GM23338 (cell line): ENCODE measurements at regions not wholly inside any gene's neighbourhood (a gene's known extent, or its start where the extent isn't known, plus 50 kb on each side); places are given as distances from the start of the nearest gene placed in this dataset.

Source experiments
- ATAC-seq: fragments of 200-7000 bp; cut with Tn5 transposase; 3 replicates; pipeline ENCODE4 v1.9.1; 2020
- DNase-seq: peaks from one replicate; pipeline ENCODE4 v3.0.0-alpha.2; 2015; ENCODE audit warnings: low spot score
- H2AFZ ChIP-seq: fragments of 200-600 bp; sonication (generic); 2 replicates; pipeline ENCODE4 v1.8.0; 2016; ENCODE audit warnings: antibody characterized with exemption, mild to moderate bottlenecking, moderate library complexity
- H3F3A ChIP-seq: fragments of 200-600 bp; sonication (generic); replicated peaks from 2 replicates; pipeline ENCODE4 v1.8.0; 2017; ENCODE audit warnings: antibody characterized with exemption, mixed run types, low read depth
- H3K27ac ChIP-seq: fragments of 200-600 bp; sonication (generic); 2 replicates; pipeline ENCODE4 v1.6.1; 2016; ENCODE audit warnings: low read depth
- H3K27me3 ChIP-seq: fragments of 200-600 bp; sonication (generic); 2 replicates; pipeline ENCODE4 v1.8.0; 2016; ENCODE audit warnings: mild to moderate bottlenecking, mixed run types, moderate library complexity; ENCODE audit not compliant: insufficient read depth
- H3K36me3 ChIP-seq: fragments of 200-600 bp; sonication (generic); 2 replicates; pipeline ENCODE4 v1.8.0; 2016; ENCODE audit warnings: mild to moderate bottlenecking; ENCODE audit not compliant: insufficient read depth
- H3K4me1 ChIP-seq: fragments of 200-600 bp; sonication (generic); 2 replicates; pipeline ENCODE4 v1.8.0; 2016; ENCODE audit warnings: mild to moderate bottlenecking, moderate library complexity; ENCODE audit not compliant: insufficient read depth
- H3K4me2 ChIP-seq: fragments of 200-600 bp; sonication (generic); 2 replicates; pipeline ENCODE4 v1.7.1; 2017; ENCODE audit warnings: mixed run types
- H3K4me3 ChIP-seq: fragments of 200-600 bp; sonication (generic); 2 replicates; pipeline ENCODE4 v1.6.1; 2016; ENCODE audit warnings: mixed run types
- H3K79me2 ChIP-seq: fragments of 200-600 bp; sonication (generic); replicated peaks from 2 replicates; pipeline ENCODE4 v1.8.0; 2017; ENCODE audit warnings: mild to moderate bottlenecking; ENCODE audit not compliant: insufficient read depth
- H3K9me2 ChIP-seq: fragments of 200-600 bp; sonication (generic); 2 replicates; pipeline ENCODE4 v1.8.0; 2017; ENCODE audit not compliant: insufficient read depth
- H4K20me1 ChIP-seq: fragments of 200-600 bp; sonication (generic); replicated peaks from 2 replicates; pipeline ENCODE4 v1.8.0; 2017; ENCODE audit warnings: mild to moderate bottlenecking; ENCODE audit not compliant: insufficient read depth
- H3K27ac Mint-ChIP-seq: 2 replicates; pipeline ENCODE4 v1.8.0; 2020; ENCODE audit warnings: inconsistent platforms, mild to moderate bottlenecking, moderate library complexity, mixed read lengths
- H3K27me3 Mint-ChIP-seq: 3 replicates; pipeline ENCODE4 v1.8.0; 2022; ENCODE audit warnings: low read depth, mild to moderate bottlenecking, moderate library complexity, mixed read lengths, inconsistent platforms; ENCODE audit not compliant: insufficient read depth, poor library complexity
- H3K36me3 Mint-ChIP-seq: 3 replicates; pipeline ENCODE4 v1.8.0; 2021; ENCODE audit warnings: low read depth, mild to moderate bottlenecking, inconsistent platforms, moderate library complexity, mixed read lengths
- H3K4me1 Mint-ChIP-seq: 3 replicates; pipeline ENCODE4 v1.8.0; 2020; ENCODE audit warnings: mild to moderate bottlenecking, inconsistent platforms, mixed read lengths
- H3K4me3 Mint-ChIP-seq: 3 replicates; pipeline ENCODE4 v1.8.0; 2021; ENCODE audit warnings: moderate library complexity, mild to moderate bottlenecking, inconsistent platforms, mixed read lengths
- H3K9me3 Mint-ChIP-seq: 3 replicates; pipeline ENCODE4 v1.8.0; 2020; ENCODE audit warnings: moderate library complexity, mild to moderate bottlenecking, inconsistent platforms, mixed read lengths
- CREB1 ChIP-seq: fragments of 250-450 bp; sonication (Bioruptor Pico); IDR thresholded peaks from 2 replicates; pipeline ENCODE4 v1.5.0; 2020; ENCODE audit warnings: low read depth, mild to moderate bottlenecking, moderate library complexity
- CTCF ChIP-seq, 2 experiments: fragments of 200-600 bp in 1 of 2; sonication (generic) in 1 of 2; conservative IDR thresholded peaks; 2 replicates each; pipeline versions ENCODE4 v1.5.1 to v1.6.1; 2016 to 2017; ENCODE audit warnings: antibody characterized with exemption in 2 of 2, low read depth in 2 of 2, mild to moderate bottlenecking in 2 of 2, moderate library complexity in 1 of 2
- ETS1 ChIP-seq: IDR thresholded peaks from 2 replicates; pipeline ENCODE4 v1.6.1; 2016; ENCODE audit warnings: antibody characterized with exemption
- EZH2 ChIP-seq: fragments of 200-600 bp; sonication (generic); IDR thresholded peaks from one replicate; pipeline ENCODE4 v1.8.0; 2017; ENCODE audit warnings: antibody characterized with exemption, mild to moderate bottlenecking, low read depth; ENCODE audit not compliant: unreplicated experiment
- EZH2phosphoT487 ChIP-seq: fragments of 200-600 bp; sonication (generic); IDR thresholded peaks from one replicate; pipeline ENCODE4 v1.8.1; 2018; ENCODE audit warnings: antibody characterized with exemption; ENCODE audit not compliant: unreplicated experiment
- JUNB ChIP-seq: IDR thresholded peaks from one replicate; pipeline ENCODE4 v1.6.1; 2016; ENCODE audit warnings: antibody characterized with exemption; ENCODE audit not compliant: unreplicated experiment
- NANOG ChIP-seq: IDR thresholded peaks from 2 replicates; pipeline ENCODE4 v1.6.1; 2016; ENCODE audit warnings: antibody characterized with exemption, borderline replicate concordance
- POLR2AphosphoS5 ChIP-seq: IDR thresholded peaks from 2 replicates; pipeline ENCODE4 v1.6.1; 2016; ENCODE audit warnings: antibody characterized with exemption, low read depth
- REST ChIP-seq: IDR thresholded peaks from one replicate; pipeline ENCODE4 v1.6.1; 2018; ENCODE audit warnings: antibody characterized with exemption; ENCODE audit not compliant: unreplicated experiment
- STAT1 ChIP-seq: IDR thresholded peaks from one replicate; pipeline ENCODE4 v1.6.1; 2016; ENCODE audit warnings: antibody characterized with exemption; ENCODE audit not compliant: unreplicated experiment
- ZNF114 ChIP-seq: fragments of 250-450 bp; sonication (Bioruptor Pico); IDR thresholded peaks from 2 replicates; pipeline ENCODE4 v1.5.0; 2020; ENCODE audit warnings: mild to moderate bottlenecking, moderate library complexity
- ZNF331 ChIP-seq: fragments of 250-450 bp; sonication (Bioruptor Pico); IDR thresholded peaks from 2 replicates; pipeline ENCODE4 v1.5.0; 2020; ENCODE audit warnings: low read depth, mild to moderate bottlenecking, moderate library complexity
- ZNF462 ChIP-seq: fragments of 250-450 bp; sonication (Bioruptor Pico); IDR thresholded peaks from 2 replicates; pipeline ENCODE4 v1.5.0; 2020; ENCODE audit warnings: mild to moderate bottlenecking, moderate library complexity

- Histone ChIP-seq H3K4me3 (no peak overlapping the region), H3K36me3 (no peaks in the 10 kb centered on the region), H3K79me2 (no peaks in the 10 kb centered on the region), H3K9me2 (peaks cover 4% of the 10 kb centered on the region; the same call in 1 of the 2 replicates), H3K4me2 (no peak overlapping the region), H4K20me1 (no peaks in the 10 kb centered on the region), H3K4me1 (no peaks in the 10 kb centered on the region), H2AFZ (no peak overlapping the region), H3K27me3 (no peaks in the 10 kb centered on the region), H3F3A (no peaks in the 10 kb centered on the region), H3K27ac (no peak overlapping the region)
- ATAC-seq, result no peak
- no peaks in the 10 kb centered on the region for H3K9me3 Mint-ChIP-seq
- H3K27ac Mint-ChIP-seq, result no peak overlapping the region
- peaks cover 3% of the 10 kb centered on the region for H3K27me3 Mint-ChIP-seq
- TF ChIP-seq ZNF331 (CRISPR knock-in tag), result no peak
- no peak for TF ChIP-seq ZNF462 (CRISPR knock-in tag)
- no peak for TF ChIP-seq REST
- TF ChIP-seq ETS1, result no peak
- no peak for TF ChIP-seq STAT1
- TF ChIP-seq JUNB, result no peak
- no peak for TF ChIP-seq EZH2
- no peak for TF ChIP-seq CTCF (conservative IDR thresholded peaks at IDR 0.05; ENCODE audit: low read depth in 2 of 2)
- no peak for TF ChIP-seq ZNF114 (CRISPR knock-in tag)
- no peak for TF ChIP-seq CREB1 (CRISPR knock-in tag)
- TF ChIP-seq NANOG, result no peak
- TF ChIP-seq EZH2phosphoT487, result no peak
- no peak for TF ChIP-seq POLR2AphosphoS5
- H3K4me3 Mint-ChIP-seq, result no peak overlapping the region
- no peaks in the 10 kb centered on the region for H3K36me3 Mint-ChIP-seq
- peaks cover 15% of the 10 kb centered on the region for H3K4me1 Mint-ChIP-seq
- DNase-seq, result no peak
These were observed 209.7 kb upstream of the FAR2 start for GRCh38 chr12:28939427-28939826.
